ENCODE measurements at regions not wholly inside any gene's neighbourhood (a gene's known extent, or its start where the extent isn't known, plus 50 kb on each side); places are given as distances from the start of the nearest gene placed in this dataset.
"Not testable (repeated sequence)": the region's sequence is repeated elsewhere in the genome, so short reads cannot be mapped to it uniquely, and the experiment has no call there.

DNA sequence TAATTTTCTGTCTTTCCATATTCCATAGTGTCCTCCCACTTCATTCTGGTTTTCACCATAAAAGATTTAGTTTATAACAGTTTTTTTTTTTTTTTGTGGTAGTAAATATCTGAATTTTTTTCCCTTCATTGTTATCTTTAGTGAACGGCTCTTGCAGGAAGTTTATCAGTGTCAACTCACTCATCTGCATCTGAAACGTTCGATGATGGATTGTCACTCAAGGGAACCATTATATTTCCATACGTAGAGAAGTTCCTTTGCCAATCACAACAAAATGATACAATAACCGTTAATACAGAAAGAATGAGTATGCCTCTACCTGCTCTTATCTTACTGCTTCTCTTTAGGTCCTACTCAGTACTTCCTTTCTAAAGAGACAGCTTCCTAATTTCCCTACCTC lies 651.2 kb upstream of the KCNMB2 start:
- DNase-seq: no peak

DNA sequence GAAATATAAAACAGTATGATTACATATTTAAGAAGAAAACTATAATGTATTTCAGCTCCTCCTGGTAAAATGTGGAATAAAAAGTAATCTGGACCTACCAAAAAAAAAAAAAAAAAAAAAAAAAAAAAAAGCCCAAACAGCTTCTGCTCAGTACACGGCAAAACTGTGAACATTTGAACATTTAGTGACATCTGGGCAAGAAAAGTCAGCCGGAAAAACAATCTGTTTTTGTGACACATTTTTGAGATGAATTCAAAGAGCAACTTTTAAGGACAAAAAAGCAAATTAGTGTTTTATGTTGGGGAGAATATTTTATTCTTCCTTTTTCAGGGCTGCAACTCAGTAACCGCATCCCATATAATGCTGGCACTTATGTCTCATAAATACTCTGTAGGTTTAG lies 649.7 kb upstream of the KCNMB2 start:
- DNase-seq: no peak

DNA sequence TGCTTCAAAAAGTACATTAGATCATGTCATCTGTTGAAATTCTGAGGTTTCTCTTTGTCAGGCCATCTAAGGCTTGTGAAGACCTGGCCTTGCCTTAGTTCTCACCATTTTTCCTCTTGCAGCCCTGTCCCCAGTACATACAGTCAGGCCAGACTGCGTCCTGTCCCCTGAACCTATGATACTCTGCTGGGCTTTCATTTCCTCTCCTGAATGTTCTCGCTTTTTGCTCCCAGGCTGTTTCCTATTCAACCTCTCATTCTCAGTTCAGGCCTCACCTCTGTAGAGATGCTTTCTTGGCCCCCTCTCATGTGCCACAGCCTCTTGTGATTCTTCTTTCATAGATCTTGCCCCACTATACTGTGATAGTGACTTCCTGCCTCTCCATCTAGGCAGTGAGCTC lies 648.8 kb upstream of the KCNMB2 start:
- DNase-seq: no peak

DNA sequence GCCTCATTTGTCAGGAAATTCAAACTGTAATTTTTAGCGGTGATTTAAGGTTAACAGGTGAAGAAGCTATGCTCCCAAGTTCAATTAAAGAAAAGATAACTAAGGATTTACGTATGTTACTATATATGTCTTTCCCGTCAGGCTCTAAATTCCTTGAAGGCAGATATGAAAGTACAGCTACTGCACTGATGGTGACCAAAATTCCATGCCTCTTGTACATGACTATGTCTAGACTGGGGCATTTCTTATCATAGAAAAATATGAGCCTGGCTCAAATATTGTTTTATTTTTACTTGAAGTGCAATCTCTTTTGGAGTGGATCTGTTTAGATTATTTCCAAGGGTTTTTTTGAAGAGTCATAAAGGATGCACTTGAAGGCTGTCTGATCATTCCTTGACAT lies 647.1 kb upstream of the KCNMB2 start:
- no peak for DNase-seq

GRCh38 chr3:177889652-177890358 lies 646.4 kb upstream of the KCNMB2 start:
- DNase-seq: no peak

GRCh38 chr3:177890359-177890683 lies 645.9 kb upstream of the KCNMB2 start:
- DNase-seq: no peak

- not testable (repeated sequence) for DNase-seq
These were observed 644.7 kb upstream of the KCNMB2 start for GRCh38 chr3:177891569-177891968.

DNA sequence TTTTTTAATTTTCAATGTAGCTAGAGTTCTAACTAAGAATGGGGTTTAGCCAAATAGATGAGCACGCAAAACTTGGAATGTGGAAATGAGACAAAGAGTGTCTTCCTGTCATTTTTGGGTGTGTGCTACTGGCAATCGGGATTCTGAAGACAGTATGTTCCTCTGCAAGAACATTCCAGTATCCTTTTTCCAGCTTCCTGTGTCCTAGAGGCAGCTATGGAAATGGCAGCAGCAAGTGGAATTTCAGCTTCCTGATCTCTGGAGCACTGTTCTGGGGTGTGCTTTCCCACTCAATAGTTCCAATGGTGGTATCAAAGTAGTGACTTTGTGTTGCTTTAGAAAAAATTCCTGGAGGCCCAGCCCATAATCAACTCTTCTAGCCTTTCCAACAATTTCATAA lies 642.9 kb upstream of the KCNMB2 start:
- no peak for DNase-seq

DNA sequence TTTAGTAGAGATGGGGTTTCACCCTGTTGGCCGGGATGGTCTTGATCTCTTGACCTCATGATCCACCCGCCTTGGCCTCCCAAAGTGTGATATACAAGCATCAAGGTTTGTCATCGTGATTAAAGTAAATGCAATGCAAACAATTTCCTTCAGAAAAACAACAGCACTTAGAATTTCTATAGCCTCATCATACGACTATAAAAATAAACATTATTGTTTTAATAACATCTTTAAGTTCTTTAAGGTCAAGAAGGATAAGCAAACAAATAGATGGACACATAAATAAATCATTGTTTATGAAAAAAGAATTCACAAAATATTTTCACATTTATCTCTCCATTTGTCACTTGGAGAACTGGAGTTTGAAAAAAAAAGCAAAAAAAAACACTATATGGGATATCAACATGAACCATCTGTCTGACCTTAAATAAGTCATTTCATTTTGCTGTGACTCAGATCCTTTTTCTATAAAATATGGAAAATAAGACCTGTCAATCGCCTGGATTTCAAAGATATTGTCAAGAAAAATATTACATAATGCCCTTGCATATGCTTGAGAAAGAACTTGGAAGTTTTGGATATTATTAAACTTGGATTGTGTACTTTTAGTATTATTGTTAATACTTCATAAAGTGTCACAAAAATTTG lies 642.0 kb upstream of the KCNMB2 start:
- DNase-seq: no peak

GRCh38 chr3:177898185-177898584 lies 638.1 kb upstream of the KCNMB2 start:
- no peak for DNase-seq

GRCh38 chr3:177899275-177900067 lies 636.8 kb upstream of the KCNMB2 start:
- no peak for DNase-seq

- DNase-seq: no peak
These were observed 633.4 kb upstream of the KCNMB2 start for GRCh38 chr3:177902876-177903275.

DNA sequence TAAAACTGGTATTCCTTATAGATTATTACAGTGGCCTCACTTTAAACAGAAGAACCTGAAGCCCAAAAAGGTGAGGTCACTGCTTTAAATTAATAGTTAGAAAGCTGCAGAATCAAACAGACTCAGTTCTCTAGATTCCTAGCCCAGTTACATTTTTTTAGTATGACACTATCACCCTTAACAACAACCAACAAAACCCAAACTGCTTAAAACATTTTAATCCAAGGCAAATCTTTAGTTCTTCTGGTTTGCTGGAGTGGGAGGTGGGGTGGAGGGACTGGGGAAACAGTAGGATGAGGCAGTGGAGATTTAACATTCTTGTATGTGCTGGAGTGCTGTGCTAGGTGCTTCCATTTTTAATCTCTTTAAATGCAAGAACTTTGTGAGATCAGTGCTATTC lies 631.6 kb upstream of the KCNMB2 start:
- DNase-seq: no peak

DNA sequence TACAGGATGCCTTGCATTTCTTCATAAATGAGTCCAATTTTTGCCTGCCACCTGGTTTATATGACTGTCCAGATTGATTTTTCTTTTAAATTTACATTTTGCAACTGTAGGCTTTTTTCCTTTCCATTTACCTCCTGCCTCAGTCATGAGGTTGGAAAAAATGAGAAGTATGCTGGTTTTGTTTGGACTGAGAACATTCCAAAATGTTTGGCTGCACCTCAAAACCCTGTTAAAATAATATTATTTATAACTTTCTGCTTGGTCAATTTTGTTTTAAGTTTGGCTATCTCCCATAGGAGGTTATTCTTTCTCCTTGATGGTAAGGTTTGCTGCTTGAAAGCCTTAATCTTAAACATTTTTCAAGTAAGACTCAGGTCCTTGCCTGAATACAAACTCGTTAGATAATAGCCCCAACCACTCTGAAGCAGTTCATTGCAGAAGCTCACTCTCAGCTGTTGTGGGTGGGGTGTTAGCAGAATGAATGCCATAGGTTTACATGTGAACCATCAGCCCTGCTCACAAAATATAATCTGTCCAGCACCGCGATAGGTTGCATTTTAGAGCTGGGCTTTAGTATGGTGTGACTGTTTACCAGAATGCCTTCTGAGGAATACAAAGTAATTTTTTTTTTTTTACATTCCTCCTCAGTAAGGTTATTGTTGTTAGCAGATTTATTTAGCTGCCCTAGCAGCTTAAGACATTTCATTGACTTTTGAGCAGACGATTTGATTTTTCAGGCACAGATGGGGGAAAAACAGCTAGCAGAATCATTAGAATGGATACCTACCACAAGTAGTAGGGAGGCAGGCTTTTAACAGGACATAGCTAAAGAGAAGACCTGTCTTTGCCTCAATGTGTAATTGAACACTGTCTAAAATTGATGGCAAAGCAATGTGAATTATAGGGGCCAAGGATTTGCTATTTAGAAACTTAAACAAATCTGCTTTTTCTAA lies 630.8 kb upstream of the KCNMB2 start:
- no peak for DNase-seq

GRCh38 chr3:177906126-177906511 lies 630.1 kb upstream of the KCNMB2 start:
- no peak for DNase-seq

DNA sequence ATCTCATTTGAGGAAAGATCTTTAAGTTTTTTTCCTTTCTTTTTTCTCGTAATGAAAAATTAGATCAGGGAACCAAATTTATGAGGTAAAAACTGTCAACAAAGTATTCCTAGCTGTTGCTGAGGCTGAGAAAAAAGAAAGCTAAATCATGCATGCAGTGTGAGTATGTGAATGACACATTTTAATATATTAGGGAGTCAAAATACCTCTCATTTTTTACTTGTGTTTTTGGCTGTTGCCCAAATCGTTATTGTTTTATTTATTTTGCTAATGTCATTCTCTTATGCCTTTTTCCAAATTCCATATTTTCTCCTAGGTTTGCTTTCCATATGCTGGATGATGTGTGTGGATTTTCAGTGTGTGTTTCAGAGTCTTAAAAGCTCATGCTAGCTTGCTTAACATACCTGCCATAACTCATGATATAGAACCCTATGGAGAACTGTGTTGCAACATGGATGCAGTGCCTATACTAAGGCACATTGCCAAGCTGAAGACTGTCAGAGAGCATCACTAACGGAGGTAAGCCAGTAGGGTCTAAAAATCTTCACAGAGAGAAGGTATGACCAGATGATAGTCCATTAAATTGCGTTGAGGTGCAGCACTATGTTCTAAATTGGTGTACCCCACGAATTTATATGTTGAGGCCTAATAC lies 629.5 kb upstream of the KCNMB2 start:
- no peak for DNase-seq

GRCh38 chr3:177909530-177909929 lies 626.7 kb upstream of the KCNMB2 start:
- not testable (repeated sequence) for DNase-seq

GRCh38 chr3:177914224-177914623 lies 622.0 kb upstream of the KCNMB2 start:
- no peak for DNase-seq

DNA sequence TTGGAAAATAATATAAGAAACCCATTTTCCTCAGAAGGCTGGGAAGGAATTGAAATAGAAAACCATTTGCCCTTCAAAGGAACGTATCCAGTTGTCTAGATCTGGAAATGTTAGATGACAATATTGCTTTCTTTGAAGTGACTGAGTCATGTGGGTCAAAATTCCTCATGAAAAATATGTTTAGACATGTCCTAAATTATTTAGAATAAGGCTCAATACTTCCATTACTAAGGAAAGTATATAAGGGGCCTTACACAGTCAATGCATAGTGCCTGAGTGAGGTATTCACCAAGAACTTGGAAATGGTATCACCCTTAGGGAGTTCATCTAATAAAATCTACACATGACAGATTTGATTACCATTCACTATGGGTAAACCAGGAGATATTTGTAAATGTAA lies 619.8 kb upstream of the KCNMB2 start:
- no peak for DNase-seq

GRCh38 chr3:177917234-177917861 lies 618.9 kb upstream of the KCNMB2 start:
- no peak for DNase-seq

GRCh38 chr3:177921153-177921552 lies 615.1 kb upstream of the KCNMB2 start:
- DNase-seq: peak in 1 of 3 experiments; percentile 18

GRCh38 chr3:177924261-177924660 lies 612.0 kb upstream of the KCNMB2 start:
- DNase-seq: no peak
